Endothelial cell of umbilical vein (primary cell): ENCODE measurements at regions not wholly inside any gene's neighbourhood (a gene's known extent, or its start where the extent isn't known, plus 50 kb on each side); places are given as distances from the start of the nearest gene placed in this dataset.

Experiments
- CTCF ChIP-seq, 2 donors: IDR thresholded peaks; 1 replicate in 1 of 2; 2 replicates in 1 of 2; pipeline ENCODE4 v1.5.1; 2011; ENCODE audit warnings: low read length in 2 of 2, mild to moderate bottlenecking in 2 of 2, moderate library complexity in 2 of 2, control low read depth in 1 of 2, inconsistent platforms in 1 of 2, low read depth in 1 of 2; ENCODE audit not compliant: insufficient read depth in 1 of 2; ENCODE audit errors: extremely low read depth in 1 of 2
- EZH2 ChIP-seq: IDR thresholded peaks from 2 replicates; pipeline ENCODE4 v1.6.1; 2012; ENCODE audit warnings: borderline replicate concordance, low read depth, mild to moderate bottlenecking, moderate library complexity, low read length, inconsistent platforms; ENCODE audit not compliant: severe bottlenecking
- FOS ChIP-seq: IDR thresholded peaks from 2 replicates; pipeline ENCODE4 v1.6.1; 2011; ENCODE audit warnings: mild to moderate bottlenecking, low read length, moderate library complexity, borderline replicate concordance; ENCODE audit not compliant: insufficient read depth
- JUN ChIP-seq: IDR thresholded peaks from 2 replicates; pipeline ENCODE4 v1.6.1; 2011; ENCODE audit warnings: borderline replicate concordance, low read depth; ENCODE audit not compliant: insufficient read length, insufficient read depth
- MYC ChIP-seq: IDR thresholded peaks from one replicate; pipeline ENCODE4 v1.6.1; 2011; ENCODE audit warnings: mild to moderate bottlenecking, low read depth, low read length
- POLR2A ChIP-seq: IDR thresholded peaks from 2 replicates; pipeline ENCODE4 v1.6.1; 2012; ENCODE audit warnings: low read depth, mild to moderate bottlenecking, control low read depth, low read length
- POLR2AphosphoS5 ChIP-seq: IDR thresholded peaks from 2 replicates; pipeline ENCODE4 v1.6.1; 2012; ENCODE audit warnings: low read depth, mild to moderate bottlenecking, control low read depth, low read length, moderate library complexity; ENCODE audit not compliant: insufficient read depth

GRCh38 chr13:104025303-104025702 is 959.1 kb upstream of the SLC10A2 start:
- TF ChIP-seq FOS, result no peak
- TF ChIP-seq JUN, result no peak
- no peak for TF ChIP-seq CTCF (IDR thresholded peaks at IDR 0.05; ENCODE audit: extremely low read depth in 1 of 2, insufficient read depth in 1 of 2, low read depth in 1 of 2, low read length in 2 of 2)
- TF ChIP-seq POLR2A, result no peak
- no peak for TF ChIP-seq EZH2
- no peak for TF ChIP-seq MYC
- TF ChIP-seq POLR2AphosphoS5, result no peak
